Dedifferentiated amniotic fluid mesenchymal stem cell (primary cell): ENCODE measurements at regions not wholly inside any gene's neighbourhood (a gene's known extent, or its start where the extent isn't known, plus 50 kb on each side); places are given as distances from the start of the nearest gene placed in this dataset.
"Not testable (repeated sequence)": the region's sequence is repeated elsewhere in the genome, so short reads cannot be mapped to it uniquely, and the experiment has no call there.

Source experiments
- DNase-seq: peaks from one replicate; pipeline ENCODE4 v3.0.0-alpha.2; 2016; ENCODE audit errors: extremely low spot score

DNA sequence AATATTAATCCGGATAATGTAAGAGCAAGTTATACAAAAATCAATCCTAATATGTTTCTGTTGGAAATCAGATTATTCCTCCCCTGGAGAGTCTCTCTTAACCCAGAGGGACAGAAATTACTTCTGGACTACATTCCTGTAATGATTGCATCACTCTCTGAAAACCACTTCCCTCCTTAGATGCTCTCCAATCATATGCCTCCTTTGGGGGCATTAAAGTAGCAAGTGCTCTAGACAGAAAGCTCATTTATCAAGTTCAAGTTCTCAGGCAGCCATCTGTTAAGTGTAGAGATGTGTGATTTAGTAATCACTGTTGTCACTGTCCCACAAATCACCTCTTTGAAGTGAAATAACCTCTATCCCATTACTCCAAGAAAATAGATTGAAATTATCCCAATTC, 247.1 kb downstream of the SLCO4C1 start:
- no peak for DNase-seq

DNA sequence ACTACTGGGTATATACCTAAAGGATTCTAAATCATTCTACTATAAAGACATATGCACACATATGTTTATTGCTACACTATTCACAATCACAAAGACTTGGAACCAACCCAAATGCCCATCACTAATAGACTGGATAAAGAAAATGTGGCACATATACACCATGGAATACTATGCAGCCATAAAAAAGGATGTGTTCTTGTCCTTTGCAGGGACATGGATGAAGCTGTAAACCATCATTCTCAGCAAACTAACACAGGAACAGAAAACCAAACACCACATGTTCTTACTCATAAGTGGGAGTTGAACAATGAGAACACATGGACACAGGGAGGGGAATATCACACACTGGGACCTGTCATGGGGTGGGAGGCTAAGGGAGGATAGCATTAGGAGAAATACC, 249.0 kb downstream of the SLCO4C1 start:
- not testable (repeated sequence) for DNase-seq

DNA sequence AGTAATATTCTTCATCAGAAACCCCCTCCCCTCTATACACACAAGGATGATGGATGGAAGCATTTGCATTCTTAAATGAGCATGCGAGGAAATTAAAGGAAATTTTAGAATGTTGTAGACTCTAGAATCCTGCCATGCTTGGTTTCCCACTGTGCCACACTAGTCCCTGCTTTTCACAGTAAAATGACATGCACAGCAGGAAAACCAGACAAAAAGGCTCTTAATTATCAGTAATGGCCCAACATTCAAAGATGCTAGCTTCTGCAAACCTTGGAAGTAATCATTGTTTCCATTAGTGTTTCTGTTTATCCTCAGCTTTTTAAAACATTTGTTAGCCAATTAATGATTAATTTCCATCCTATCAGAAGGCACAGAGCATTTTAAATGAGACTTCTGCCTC, 255.8 kb downstream of the SLCO4C1 start:
- DNase-seq = no peak

DNA sequence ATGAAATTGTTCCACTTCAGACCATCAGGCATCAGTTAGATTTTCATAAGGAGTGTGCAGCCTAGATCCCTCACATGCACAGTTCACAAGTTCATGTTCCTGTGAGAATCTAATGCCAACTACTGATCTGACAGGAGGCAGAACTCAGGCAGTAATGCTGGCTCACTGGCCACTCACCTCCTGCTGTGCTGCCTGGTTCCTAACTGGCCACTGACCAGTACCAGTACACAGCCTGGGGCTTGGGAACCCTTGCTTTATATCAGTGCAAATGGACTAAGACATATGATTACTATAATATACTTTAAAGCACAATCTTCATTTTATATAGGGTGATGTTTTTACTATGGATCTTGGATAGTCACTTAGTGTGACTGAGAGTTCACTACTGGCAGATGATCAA, 259.2 kb downstream of the SLCO4C1 start:
- no peak for DNase-seq

DNA sequence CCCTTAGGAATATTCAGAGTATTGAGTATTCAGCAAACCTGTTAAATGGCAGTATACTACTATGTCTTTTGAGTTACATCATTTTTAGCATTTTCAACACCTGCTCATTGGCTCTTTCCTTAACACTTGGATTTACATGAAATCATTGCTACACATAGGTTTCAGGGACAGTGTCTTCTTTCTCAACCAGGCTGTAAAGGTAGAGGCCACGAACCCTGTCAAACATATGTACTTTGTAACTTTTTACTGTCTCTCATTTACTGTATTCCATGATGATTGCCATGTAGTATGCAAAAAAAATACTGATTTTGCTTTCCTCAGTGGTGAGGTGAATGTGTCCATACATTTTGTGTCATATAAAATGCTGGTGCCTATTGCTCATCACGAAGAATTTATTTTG, 264.4 kb downstream of the SLCO4C1 start:
- DNase-seq = no peak

DNA sequence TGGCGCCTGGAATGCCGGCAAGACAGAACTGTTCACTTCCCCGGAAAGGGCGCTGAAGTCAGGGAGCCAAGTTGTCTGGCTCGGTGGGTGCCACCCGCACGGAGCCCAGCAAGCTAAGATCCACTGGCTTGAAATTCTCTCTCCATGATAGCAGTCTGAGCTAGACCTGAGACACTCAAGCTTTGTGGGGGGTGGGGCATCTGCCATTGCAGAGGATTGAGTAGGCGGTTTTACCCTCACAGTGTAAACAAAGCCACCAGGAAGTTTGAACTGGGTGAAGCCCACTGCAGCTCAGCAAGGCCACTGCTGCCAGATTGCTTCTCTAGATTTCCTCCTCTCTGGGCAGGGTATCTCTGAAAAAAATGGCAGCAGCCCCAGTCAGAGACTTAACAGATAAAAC, 277.4 kb downstream of the SLCO4C1 start:
- no peak for DNase-seq

DNA sequence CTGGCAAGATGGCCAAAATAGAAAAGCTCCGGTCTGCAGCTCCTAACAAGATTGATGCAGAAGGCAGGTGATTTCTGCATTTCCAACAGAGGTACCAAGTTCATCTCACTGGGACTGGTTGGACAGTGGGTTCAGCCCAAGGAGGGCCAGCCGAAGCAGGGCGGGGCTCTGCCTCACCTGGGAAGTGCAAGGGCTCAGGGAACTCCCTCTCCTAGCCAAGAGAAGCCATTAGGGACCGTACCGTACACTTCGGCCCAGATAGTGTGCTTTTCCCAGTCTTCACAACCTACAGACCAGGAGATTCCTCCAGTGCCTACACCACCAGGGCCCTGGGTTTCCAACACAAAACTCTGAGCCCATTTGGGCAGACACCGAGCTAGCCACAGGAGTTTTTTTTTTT, 277.8 kb downstream of the SLCO4C1 start:
- DNase-seq = no peak

DNA sequence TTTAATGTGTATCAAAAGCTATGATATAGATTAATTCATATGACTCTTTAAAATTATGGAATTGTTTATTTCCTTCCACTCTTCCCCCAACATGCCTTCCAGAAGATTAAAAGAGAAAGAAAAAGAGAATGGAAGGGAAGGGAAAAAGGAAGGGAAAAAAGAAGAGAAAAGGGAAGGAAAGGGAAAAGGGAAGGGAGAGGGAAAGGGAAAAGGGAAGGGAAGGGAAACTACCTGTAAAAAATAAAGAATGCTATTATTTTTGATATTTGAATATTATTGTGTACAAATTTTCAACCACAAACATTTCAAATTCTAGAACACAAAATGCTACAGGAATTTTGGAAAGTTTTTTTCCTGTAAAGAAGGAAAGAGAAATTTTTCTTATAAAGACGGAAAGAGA, 281.7 kb downstream of the SLCO4C1 start:
- DNase-seq = no peak

DNA sequence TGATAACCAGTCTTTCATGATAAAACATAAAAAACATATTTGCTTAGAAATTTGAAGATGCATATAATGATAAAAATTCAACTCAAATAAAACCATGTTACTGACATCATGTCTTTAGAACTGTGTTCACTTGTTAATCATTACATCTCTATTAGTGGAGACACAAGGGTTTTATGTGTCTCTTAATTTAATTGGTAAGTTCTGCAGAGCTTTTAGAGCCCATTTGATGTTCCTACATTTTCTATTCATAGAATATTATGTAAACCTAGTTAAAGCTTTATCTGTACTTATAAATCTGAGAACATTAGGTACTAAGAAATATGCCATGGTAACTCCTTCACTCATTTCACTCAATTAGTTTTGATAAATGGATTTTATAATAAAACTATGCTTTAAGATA, 285.4 kb downstream of the SLCO4C1 start:
- no peak for DNase-seq

DNA sequence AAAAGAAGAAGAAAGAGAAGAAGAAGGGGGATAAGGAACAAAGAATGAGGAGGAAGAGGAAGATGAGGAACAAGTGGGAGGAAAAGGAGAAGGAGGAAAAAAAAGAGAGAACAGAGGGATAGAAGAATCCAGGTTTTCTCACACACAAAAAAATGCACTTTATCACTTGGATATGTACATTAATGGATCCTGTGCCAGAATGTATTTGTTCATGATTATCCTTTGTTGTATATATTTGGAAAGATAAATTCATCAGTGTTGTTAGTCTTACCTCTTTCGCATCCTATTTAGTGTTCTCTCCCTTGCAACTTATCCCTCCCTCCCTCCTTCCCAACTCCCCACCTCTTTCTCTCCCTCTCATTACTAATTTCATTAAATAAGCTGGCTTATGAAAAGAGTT, 298.8 kb downstream of the SLCO4C1 start:
- DNase-seq = no peak

DNA sequence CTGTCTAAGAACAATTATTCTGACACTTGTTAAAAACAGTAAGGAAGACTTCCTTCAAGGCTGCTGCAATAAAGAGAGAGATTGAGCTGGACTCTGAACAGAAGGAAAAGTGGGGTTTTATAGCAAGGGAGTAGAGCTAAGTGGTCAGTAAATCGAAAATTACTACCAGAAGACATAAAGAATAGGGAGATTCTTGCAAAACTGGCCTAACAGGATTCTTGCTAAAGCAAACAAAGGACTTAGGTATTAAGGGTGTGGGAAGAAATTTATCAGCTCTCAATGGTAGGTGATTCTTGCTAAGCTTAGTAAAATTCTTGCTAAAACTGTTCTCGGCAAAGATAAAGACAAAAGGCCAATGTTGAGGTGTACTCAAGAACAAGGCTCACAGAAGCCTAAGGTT, 300.5 kb downstream of the SLCO4C1 start:
- no peak for DNase-seq

DNA sequence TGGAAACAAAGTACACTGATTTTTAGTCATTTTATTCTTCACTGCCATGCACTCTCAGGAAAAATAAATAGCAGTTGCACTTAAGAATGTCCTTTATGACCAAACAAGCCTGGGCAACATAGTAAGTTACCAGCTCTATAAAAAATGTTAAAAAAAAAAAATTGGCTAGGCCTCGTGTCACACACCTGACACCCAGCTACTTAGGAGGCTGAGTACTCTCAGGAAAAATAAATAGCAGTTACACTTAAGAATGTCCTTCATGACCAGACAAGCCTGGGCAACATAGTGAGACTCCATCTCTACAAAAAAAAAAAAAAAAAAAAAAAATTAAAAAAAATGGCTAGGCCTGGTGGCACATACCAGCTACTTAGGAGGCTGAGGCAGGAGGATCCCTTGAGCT, 304.6 kb downstream of the SLCO4C1 start:
- no peak for DNase-seq

DNA sequence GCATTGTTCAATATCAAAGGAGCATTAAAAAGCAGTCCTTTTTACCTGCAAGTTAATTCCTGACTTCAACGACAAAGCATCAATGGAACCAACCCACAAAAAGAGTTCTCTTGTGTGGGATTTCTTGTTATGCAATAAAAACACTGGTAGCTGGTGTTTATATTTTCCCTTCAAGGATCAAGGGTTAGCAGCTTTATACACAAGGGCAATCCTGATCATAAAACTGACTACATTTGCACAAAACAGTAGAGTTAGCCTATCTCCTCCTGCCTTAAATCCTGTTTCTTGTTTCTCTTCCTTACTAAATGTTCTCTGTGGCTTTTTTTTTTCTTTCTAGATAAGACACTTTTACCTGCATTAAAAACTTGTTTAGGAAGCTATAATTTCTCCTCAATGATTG, 306.4 kb downstream of the SLCO4C1 start:
- no peak for DNase-seq

DNA sequence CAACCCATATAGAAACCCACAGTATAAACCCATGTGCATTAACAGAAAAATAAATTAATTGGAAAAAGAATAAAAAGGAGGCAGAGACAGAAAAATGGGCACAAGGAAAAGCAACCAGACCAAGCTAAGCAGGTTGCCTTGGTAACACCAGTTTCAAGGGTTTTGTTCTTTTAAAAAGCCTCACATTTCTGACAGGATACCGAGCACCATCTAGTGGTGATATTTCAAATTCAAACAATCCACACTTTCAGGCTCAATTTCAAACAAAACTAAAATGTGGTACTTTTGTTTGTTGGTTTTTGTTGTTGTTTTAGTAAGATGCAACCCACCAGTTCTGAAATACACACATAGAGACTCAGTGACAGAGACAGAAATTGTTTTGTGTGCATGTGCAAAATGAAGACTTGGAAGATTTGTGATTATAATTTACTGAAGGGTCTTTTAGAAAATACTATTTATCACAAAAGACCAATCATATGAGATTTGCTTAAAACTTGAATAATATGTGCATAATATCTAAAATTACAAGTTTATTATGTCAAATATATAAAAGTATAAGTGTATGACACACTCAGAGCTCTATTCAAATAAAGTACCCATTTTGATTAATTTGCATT, 318.2 kb downstream of the SLCO4C1 start:
- DNase-seq = peak; percentile 59

DNA sequence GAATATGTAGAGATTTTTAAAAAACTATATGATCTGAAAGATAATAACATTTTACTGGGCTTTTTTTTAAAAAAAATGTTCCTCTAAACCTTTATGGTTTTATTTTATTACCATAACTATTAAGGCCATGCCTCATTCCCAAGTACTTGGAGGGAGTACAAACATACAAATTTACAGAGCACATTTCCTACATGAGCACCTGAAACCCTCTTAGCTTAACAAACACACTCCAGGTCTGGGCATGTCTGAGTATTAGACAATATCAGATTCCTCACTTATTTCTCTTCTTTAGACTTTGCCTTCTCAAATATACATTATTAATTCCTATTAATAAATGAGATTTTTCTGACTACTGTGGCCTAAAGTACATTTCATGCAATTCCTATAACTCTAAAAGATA, 319.2 kb downstream of the SLCO4C1 start:
- no peak for DNase-seq

DNA sequence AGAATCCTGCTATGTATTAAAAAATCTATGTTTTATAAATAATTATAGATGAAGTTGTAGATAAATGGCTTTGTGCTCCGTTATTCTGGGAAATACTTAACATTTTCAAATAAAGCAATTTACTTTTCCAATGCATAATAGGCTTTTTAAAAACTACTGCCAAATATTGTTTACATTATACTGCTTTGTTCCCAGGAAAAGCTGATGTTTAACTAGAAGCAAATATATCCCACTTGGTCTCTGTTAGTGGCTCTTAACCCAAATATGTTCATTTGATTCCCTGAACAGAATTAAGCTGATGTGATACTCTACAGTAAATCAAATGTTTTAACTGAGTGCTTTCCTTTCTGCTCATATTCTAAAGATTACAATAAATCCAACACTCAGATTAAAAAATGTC, 326.3 kb downstream of the SLCO4C1 start:
- DNase-seq = no peak

DNA sequence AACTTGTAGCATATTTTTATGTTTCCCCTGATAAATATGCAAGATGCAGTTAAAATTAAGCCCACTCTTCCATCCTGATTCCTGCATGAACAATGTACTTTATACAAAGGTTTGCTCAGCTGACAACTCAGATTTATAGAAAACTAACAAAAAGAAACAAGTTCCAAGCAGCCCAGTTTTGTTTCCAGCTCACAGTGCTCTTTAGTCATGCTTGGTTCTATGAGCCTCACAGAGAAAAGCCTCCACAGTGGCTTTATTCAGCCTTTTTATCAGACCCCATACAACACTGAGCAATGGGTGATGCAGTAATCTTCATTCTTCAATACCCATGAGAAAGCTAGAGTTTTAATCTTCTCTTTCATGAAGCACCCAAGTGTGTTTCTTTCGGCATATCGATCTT, 329.6 kb downstream of the SLCO4C1 start:
- DNase-seq = no peak

DNA sequence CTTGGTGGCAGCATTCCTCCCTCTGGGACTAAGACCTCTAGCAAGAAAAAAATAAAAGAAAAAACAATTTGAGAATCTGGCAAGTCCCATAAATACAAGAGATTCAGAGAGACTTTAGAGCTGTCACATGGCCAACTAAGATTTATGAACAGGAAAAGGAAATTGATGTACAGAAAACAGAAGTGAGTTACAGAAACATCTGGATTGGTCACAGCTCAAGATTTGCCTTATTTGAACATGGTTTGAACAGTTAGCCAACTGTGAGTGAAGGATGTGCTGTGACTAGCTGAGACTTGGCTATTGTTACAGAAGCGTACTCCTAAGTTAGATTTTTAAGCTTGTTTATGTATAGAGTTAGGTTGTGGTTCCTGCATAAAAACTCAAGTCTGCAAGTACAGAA, 340.2 kb downstream of the SLCO4C1 start:
- no peak for DNase-seq

DNA sequence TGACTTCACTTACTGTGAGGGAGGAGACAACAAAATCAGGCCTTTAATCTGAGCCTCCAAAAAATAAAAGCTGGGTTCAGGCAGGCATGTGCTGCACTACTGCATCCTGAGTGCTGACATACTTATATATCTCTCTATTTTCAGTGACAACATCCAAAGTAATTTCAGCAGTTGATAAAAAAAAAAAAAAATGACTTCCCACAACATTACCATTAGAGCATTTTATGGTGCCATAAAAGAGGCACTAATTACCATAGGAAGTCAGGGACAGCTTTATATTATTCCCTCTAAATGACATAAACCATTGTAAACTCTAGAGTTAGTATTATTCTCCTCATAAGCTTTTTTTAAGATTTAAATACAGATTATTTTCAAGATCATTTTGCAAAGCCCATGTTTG, 346.1 kb downstream of the SLCO4C1 start:
- no peak for DNase-seq

DNA sequence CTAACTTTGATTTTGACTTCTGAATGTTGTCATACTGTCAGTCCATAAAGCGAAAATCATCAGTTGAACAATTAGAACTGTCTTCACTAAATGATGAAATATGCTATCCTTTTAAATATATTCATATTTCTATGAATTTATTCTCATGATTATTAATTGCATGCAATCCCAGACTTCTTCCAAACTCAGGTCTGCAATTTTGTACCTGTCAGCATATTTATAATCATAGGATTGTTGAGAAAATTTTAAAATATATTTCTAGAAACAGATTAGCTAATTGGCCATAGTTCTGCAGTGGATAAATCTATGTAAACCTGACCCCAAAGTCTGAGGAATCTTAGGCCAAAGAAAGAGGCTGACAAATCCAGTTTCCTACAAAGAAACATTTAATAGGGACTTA, 347.5 kb downstream of the SLCO4C1 start:
- DNase-seq = no peak

DNA sequence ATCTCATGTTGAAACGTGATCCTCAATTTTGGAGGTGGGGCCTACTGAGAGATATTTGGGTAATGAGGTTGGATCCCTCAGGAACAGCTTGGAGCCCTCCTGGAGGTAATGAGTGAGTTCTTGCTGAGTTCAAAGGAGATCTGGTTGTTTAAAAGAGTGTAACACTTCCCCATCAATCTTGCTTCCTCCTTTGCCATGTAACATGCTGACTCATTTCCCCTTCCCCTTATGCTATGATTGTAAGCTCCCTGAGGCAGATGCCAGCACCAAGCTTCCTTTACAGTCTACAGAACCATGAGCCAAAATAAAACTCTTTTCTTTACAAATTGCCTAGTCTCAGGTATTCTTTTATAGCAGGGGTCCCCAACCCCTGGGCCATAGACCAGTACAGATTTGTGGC, 352.3 kb downstream of the SLCO4C1 start:
- no peak for DNase-seq

DNA sequence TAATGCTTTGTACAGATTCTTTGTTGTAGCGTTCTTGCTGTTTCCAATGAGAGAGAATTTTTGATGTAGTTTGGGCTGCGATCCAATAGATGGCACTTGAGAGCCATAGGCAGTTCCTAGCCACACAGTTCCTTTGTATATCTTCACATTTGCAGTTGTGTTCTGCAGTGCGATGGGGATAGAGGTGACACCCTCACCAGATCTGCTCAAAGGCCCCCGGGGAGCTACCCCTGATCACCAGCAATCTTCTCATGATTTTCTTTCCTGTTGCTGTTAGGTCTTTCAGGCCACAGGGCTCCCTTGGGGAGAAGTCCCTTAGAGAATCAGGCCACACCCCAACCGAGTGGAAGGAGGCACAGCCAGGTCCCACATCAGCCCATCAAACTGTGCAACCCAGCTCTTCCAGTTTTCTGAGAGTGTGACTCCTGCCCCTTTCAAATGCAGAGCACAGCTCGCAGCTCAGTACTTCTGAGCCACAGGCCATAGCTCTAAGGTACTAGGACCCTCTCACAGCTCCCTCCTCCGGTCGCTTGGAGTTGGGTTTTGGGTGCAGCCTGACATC, 353.7 kb downstream of the SLCO4C1 start:
- DNase-seq = no peak

DNA sequence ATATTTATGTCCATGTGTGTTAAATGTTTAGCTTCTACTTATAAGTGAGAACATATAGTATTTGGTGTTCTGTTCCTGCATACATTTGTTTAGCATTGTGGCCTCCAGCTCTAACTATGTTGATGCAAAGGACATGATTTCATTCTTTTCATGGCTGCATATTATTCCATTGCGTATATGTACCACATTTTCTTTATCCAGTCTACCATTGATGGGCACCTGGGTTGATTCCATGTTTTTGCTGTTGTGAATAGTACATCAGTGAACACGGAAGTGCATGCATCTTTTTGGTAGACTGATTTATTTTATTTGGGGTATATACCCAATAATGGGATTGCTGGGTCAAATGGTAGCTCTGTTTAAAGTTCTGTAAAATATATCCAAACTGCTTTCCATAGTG, 359.0 kb downstream of the SLCO4C1 start:
- no peak for DNase-seq

DNA sequence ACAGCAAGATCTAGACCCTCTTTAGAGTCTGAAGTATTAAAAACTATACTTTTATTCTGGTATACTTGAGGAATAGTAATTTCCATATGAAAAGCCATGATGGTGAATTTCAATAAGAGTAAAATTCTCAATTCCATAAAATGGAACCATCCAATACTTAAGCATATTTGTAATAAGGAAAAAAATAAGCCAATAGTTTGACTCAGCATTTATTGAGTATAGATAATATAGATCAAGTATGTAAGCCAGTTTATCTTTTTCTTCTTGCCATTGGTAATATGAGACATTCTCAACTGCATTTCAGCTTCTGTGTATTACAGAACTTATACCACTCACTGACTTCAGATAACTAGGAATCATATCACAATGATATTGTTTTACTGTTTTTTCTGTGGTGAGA, 361.0 kb downstream of the SLCO4C1 start:
- DNase-seq = no peak
